ENCODE measurements at regions not wholly inside any gene's neighbourhood (a gene's known extent, or its start where the extent isn't known, plus 50 kb on each side); places are given as distances from the start of the nearest gene placed in this dataset.

GRCh38 chr6:163711615-163712565 is 297.4 kb downstream of the QKI start:
- Histone ChIP-seq H3K4me1 (ENCODE audit: control insufficient read depth in 5 of 5, insufficient read depth in 5 of 5, low read length in 5 of 5) (peaks cover 28 to 66% (median 60%) of the 10 kb centered on the region in 5 donors), H3K9me3 (ENCODE audit: control insufficient read depth in 5 of 5, low read length in 5 of 5) (no peaks in the 10 kb centered on the region), H3K27me3 (ENCODE audit: control insufficient read depth in 5 of 5, insufficient read depth in 4 of 5, low read length in 5 of 5) (no peaks in the 10 kb centered on the region), H3K4me3 (ENCODE audit: low read depth in 1 of 5, low read length in 5 of 5) (peak overlapping the region in 2 of 5 donors; percentile 28 to 37), H3K9ac (ENCODE audit: low read length in 5 of 5) (peak overlapping the region in 1 of 5 donors; percentile 37), H3K36me3 (ENCODE audit: control insufficient read depth in 5 of 5, insufficient read depth in 5 of 5, low read length in 5 of 5) (no peaks in the 10 kb centered on the region), H3K27ac (ENCODE audit: low read depth, low read length) (peak overlapping the region; percentile 87)

GRCh38 chr6:163710532-163711470 is 296.3 kb downstream of the QKI start:
- Histone ChIP-seq H3K9me3 (ENCODE audit: control insufficient read depth in 5 of 5, low read length in 5 of 5) (no peaks in the 10 kb centered on the region), H3K4me1 (ENCODE audit: control insufficient read depth in 5 of 5, insufficient read depth in 5 of 5, low read length in 5 of 5) (peaks cover 28 to 66% (median 61%) of the 10 kb centered on the region in 5 donors), H3K27me3 (ENCODE audit: control insufficient read depth in 5 of 5, insufficient read depth in 4 of 5, low read length in 5 of 5) (no peaks in the 10 kb centered on the region), H3K4me3 (ENCODE audit: low read depth in 1 of 5, low read length in 5 of 5) (peak overlapping the region in 1 of 5 donors; percentile 4), H3K9ac (ENCODE audit: low read length in 5 of 5) (peak overlapping the region in 2 of 5 donors; percentile 2 to 22), H3K27ac (ENCODE audit: low read depth, low read length) (peak overlapping the region; percentile 87), H3K36me3 (ENCODE audit: control insufficient read depth in 5 of 5, insufficient read depth in 5 of 5, low read length in 5 of 5) (no peaks in the 10 kb centered on the region)

- Histone ChIP-seq H3K27me3 (ENCODE audit: control insufficient read depth in 5 of 5, insufficient read depth in 4 of 5, low read length in 5 of 5) (no peaks in the 10 kb centered on the region), H3K4me1 (ENCODE audit: control insufficient read depth in 5 of 5, insufficient read depth in 5 of 5, low read length in 5 of 5) (peaks cover 28 to 66% (median 61%) of the 10 kb centered on the region in 5 donors), H3K27ac (ENCODE audit: low read depth, low read length) (peak overlapping the region; percentile 87), H3K9ac (ENCODE audit: low read length in 5 of 5) (peak overlapping the region in 3 of 5 donors; percentile 3 to 45 (median 26)), H3K36me3 (ENCODE audit: control insufficient read depth in 5 of 5, insufficient read depth in 5 of 5, low read length in 5 of 5) (no peaks in the 10 kb centered on the region), H3K9me3 (ENCODE audit: control insufficient read depth in 5 of 5, low read length in 5 of 5) (no peaks in the 10 kb centered on the region), H3K4me3 (ENCODE audit: low read depth in 1 of 5, low read length in 5 of 5) (peak overlapping the region in 2 of 5 donors; percentile 17 to 31)
Measured at GRCh38 chr6:163709693-163710092, 295.2 kb downstream of the QKI start.

- Histone ChIP-seq H3K9ac (ENCODE audit: low read length in 5 of 5) (no peak overlapping the region), H3K9me3 (ENCODE audit: control insufficient read depth in 5 of 5, low read length in 5 of 5) (no peaks in the 10 kb centered on the region), H3K27me3 (ENCODE audit: control insufficient read depth in 5 of 5, insufficient read depth in 4 of 5, low read length in 5 of 5) (no peaks in the 10 kb centered on the region), H3K27ac (ENCODE audit: low read depth, low read length) (peak overlapping the region; percentile 87), H3K36me3 (ENCODE audit: control insufficient read depth in 5 of 5, insufficient read depth in 5 of 5, low read length in 5 of 5) (no peaks in the 10 kb centered on the region), H3K4me1 (ENCODE audit: control insufficient read depth in 5 of 5, insufficient read depth in 5 of 5, low read length in 5 of 5) (peaks cover 28 to 66% (median 61%) of the 10 kb centered on the region in 5 donors), H3K4me3 (ENCODE audit: low read depth in 1 of 5, low read length in 5 of 5) (peak overlapping the region in 1 of 5 donors; percentile 31)
Measured at GRCh38 chr6:163709255-163709654, 294.7 kb downstream of the QKI start.

GRCh38 chr6:163708466-163708865 is 293.9 kb downstream of the QKI start:
- Histone ChIP-seq H3K9me3 (ENCODE audit: control insufficient read depth in 5 of 5, low read length in 5 of 5) (no peaks in the 10 kb centered on the region), H3K27ac (ENCODE audit: low read depth, low read length) (no peak overlapping the region), H3K4me3 (ENCODE audit: low read depth in 1 of 5, low read length in 5 of 5) (no peak overlapping the region), H3K9ac (ENCODE audit: low read length in 5 of 5) (no peak overlapping the region), H3K36me3 (ENCODE audit: control insufficient read depth in 5 of 5, insufficient read depth in 5 of 5, low read length in 5 of 5) (no peaks in the 10 kb centered on the region), H3K27me3 (ENCODE audit: control insufficient read depth in 5 of 5, insufficient read depth in 4 of 5, low read length in 5 of 5) (no peaks in the 10 kb centered on the region), H3K4me1 (ENCODE audit: control insufficient read depth in 5 of 5, insufficient read depth in 5 of 5, low read length in 5 of 5) (peaks cover 28 to 64% (median 61%) of the 10 kb centered on the region in 5 donors)

GRCh38 chr6:163707387-163708355 is 293.2 kb downstream of the QKI start:
- H3K27me3 ChIP-seq (ENCODE audit: control insufficient read depth in 5 of 5, insufficient read depth in 4 of 5, low read length in 5 of 5) = no peaks in the 10 kb centered on the region
- peaks cover 28 to 58% (median 57%) of the 10 kb centered on the region in 5 donors for H3K4me1 ChIP-seq (ENCODE audit: control insufficient read depth in 5 of 5, insufficient read depth in 5 of 5, low read length in 5 of 5)
- peak overlapping the region in 2 of 5 donors; percentile 14 to 26 for H3K4me3 ChIP-seq (ENCODE audit: low read depth in 1 of 5, low read length in 5 of 5)
- no peaks in the 10 kb centered on the region for H3K36me3 ChIP-seq (ENCODE audit: control insufficient read depth in 5 of 5, insufficient read depth in 5 of 5, low read length in 5 of 5)
- H3K9me3 ChIP-seq (ENCODE audit: control insufficient read depth in 5 of 5, low read length in 5 of 5) = no peaks in the 10 kb centered on the region
- no peak overlapping the region for H3K27ac ChIP-seq (ENCODE audit: low read depth, low read length)
- H3K9ac ChIP-seq (ENCODE audit: low read length in 5 of 5) = peak overlapping the region in 1 of 5 donors; percentile 11

GRCh38 chr6:163706500-163707087 is 292.1 kb downstream of the QKI start:
- no peak overlapping the region for H3K9ac ChIP-seq (ENCODE audit: low read length in 5 of 5)
- H3K36me3 ChIP-seq (ENCODE audit: control insufficient read depth in 5 of 5, insufficient read depth in 5 of 5, low read length in 5 of 5) = no peaks in the 10 kb centered on the region
- H3K9me3 ChIP-seq (ENCODE audit: control insufficient read depth in 5 of 5, low read length in 5 of 5) = no peaks in the 10 kb centered on the region
- no peak overlapping the region for H3K27ac ChIP-seq (ENCODE audit: low read depth, low read length)
- H3K4me3 ChIP-seq (ENCODE audit: low read depth in 1 of 5, low read length in 5 of 5) = no peak overlapping the region
- no peaks in the 10 kb centered on the region for H3K27me3 ChIP-seq (ENCODE audit: control insufficient read depth in 5 of 5, insufficient read depth in 4 of 5, low read length in 5 of 5)
- H3K4me1 ChIP-seq (ENCODE audit: control insufficient read depth in 5 of 5, insufficient read depth in 5 of 5, low read length in 5 of 5) = peaks cover 25 to 50% (median 46%) of the 10 kb centered on the region in 5 donors

GRCh38 chr6:163705923-163706322 is 291.4 kb downstream of the QKI start:
- Histone ChIP-seq H3K4me1 (ENCODE audit: control insufficient read depth in 5 of 5, insufficient read depth in 5 of 5, low read length in 5 of 5) (peaks cover 18 to 50% (median 39%) of the 10 kb centered on the region in 5 donors), H3K9me3 (ENCODE audit: control insufficient read depth in 5 of 5, low read length in 5 of 5) (no peaks in the 10 kb centered on the region), H3K36me3 (ENCODE audit: control insufficient read depth in 5 of 5, insufficient read depth in 5 of 5, low read length in 5 of 5) (no peaks in the 10 kb centered on the region), H3K27me3 (ENCODE audit: control insufficient read depth in 5 of 5, insufficient read depth in 4 of 5, low read length in 5 of 5) (no peaks in the 10 kb centered on the region), H3K27ac (ENCODE audit: low read depth, low read length) (no peak overlapping the region), H3K9ac (ENCODE audit: low read length in 5 of 5) (no peak overlapping the region), H3K4me3 (ENCODE audit: low read depth in 1 of 5, low read length in 5 of 5) (no peak overlapping the region)

- Histone ChIP-seq H3K27me3 (ENCODE audit: control insufficient read depth in 5 of 5, insufficient read depth in 4 of 5, low read length in 5 of 5) (no peaks in the 10 kb centered on the region), H3K9ac (ENCODE audit: low read length in 5 of 5) (no peak overlapping the region), H3K4me3 (ENCODE audit: low read depth in 1 of 5, low read length in 5 of 5) (no peak overlapping the region), H3K9me3 (ENCODE audit: control insufficient read depth in 5 of 5, low read length in 5 of 5) (no peaks in the 10 kb centered on the region), H3K36me3 (ENCODE audit: control insufficient read depth in 5 of 5, insufficient read depth in 5 of 5, low read length in 5 of 5) (no peaks in the 10 kb centered on the region), H3K4me1 (ENCODE audit: control insufficient read depth in 5 of 5, insufficient read depth in 5 of 5, low read length in 5 of 5) (peaks cover 5 to 21% (median 11%) of the 10 kb centered on the region in 5 donors), H3K27ac (ENCODE audit: low read depth, low read length) (no peak overlapping the region)
Measured at GRCh38 chr6:163702736-163703135, 288.2 kb downstream of the QKI start.

All from subcutaneous abdominal adipose tissue (tissue), 5 donors.